Tibial nerve (tissue), 4 donors: ENCODE measurements at regions not wholly inside any gene's neighbourhood (a gene's known extent, or its start where the extent isn't known, plus 50 kb on each side); places are given as distances from the start of the nearest gene placed in this dataset.

ENCODE experiments used
- DNase-seq, 2 donors: peaks; one replicate each; pipeline ENCODE4 v3.0.0-alpha.2; 2019; ENCODE audit warnings: low spot score in 2 of 2
- H3K27ac ChIP-seq, 4 donors: fragments of 200-600 bp; sonication (generic) in 3 of 4; one replicate each; pipeline ENCODE4 v1.5.1; 2017 to 2019; ENCODE audit warnings: mild to moderate bottlenecking in 1 of 4
- H3K27me3 ChIP-seq, 2 donors: fragments of 200-600 bp; sonication (generic) in 1 of 2; one replicate each; pipeline versions ENCODE4 v1.5.1 to v1.6.0; 2017 to 2019
- H3K36me3 ChIP-seq, 3 donors: fragments of 200-600 bp; sonication (generic); one replicate each; pipeline ENCODE4 v1.5.1; 2018 to 2019
- H3K4me1 ChIP-seq, 4 donors: fragments of 200-600 bp; sonication (generic) in 3 of 4; one replicate each; pipeline ENCODE4 v1.5.1; 2017 to 2019
- H3K4me3 ChIP-seq, 4 donors: fragments of 200-600 bp; sonication (generic) in 3 of 4; one replicate each; pipeline ENCODE4 v1.5.1; 2017 to 2019; ENCODE audit warnings: mild to moderate bottlenecking in 1 of 4, moderate library complexity in 1 of 4
- H3K9me3 ChIP-seq, 4 donors: fragments of 200-600 bp; sonication (generic) in 3 of 4; one replicate each; pipeline ENCODE4 v1.5.1; 2017 to 2019
- CTCF ChIP-seq, 5 experiments: fragments of 200-600 bp in 3 of 5; fragments of 450-650 bp in 2 of 5; sonication (generic) in 3 of 5; IDR thresholded peaks; one replicate each; pipeline ENCODE4 v1.5.1; 2016 to 2019; ENCODE audit warnings: antibody characterized with exemption in 5 of 5, mild to moderate bottlenecking in 3 of 5, moderate library complexity in 2 of 5
- EP300 ChIP-seq, 2 donors: sonication (generic); formaldehyde crosslinking; IDR thresholded peaks; one replicate each; pipeline ENCODE4 v1.6.1; 2017; ENCODE audit warnings: antibody characterized with exemption in 2 of 2, mild to moderate bottlenecking in 1 of 2
- POLR2A ChIP-seq, 2 donors: fragments of 450-650 bp; IDR thresholded peaks; one replicate each; pipeline ENCODE4 v1.6.1; 2017; ENCODE audit warnings: antibody characterized with exemption in 2 of 2, mild to moderate bottlenecking in 2 of 2, moderate library complexity in 2 of 2
- WGBS, 2 donors: methylation state at CpG; one replicate each; pipeline ENCODE4 v1.1.5; 2018; 5-methylcytosine and 5-hydroxymethylcytosine counted together

DNA sequence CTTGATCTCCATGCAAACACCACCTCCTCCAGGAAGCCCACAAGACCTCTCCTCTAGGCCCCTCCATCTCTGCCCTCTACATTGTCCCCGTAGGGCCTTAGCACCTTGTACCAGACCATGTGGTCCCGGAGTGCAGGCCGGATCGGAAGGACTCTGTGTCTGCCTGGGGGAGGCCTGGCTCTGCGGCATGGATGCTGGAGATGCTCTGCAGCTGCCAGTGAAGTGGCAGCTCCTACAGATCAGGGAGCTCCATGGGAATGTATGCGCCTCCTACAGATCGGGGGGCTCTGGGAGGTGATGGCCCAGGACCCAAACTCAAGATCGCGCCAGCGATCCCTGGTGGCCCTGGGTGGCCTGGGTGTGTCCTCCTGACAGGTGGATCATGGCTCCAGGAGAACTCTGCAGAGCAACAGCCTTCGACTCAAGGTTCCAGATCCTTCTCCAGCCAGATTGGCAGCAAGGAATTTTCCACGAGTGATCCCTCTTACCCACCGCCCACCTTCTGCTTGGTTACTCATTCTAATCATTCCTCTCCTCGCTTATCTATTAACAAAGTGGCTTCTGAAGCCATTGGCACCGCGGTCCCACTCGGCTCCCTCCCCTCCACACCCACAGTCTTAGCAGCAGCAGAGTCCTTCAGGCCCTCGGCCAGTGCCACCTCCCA lies 67.3 kb downstream of the ADRA2C start:
- TF ChIP-seq CTCF (IDR thresholded peaks at IDR 0.05) (no peak), POLR2A (IDR thresholded peaks at IDR 0.05) (no peak), EP300 (IDR thresholded peaks at IDR 0.05) (no peak)
- Histone ChIP-seq H3K4me3 (no peak overlapping the region), H3K27ac (no peak overlapping the region), H3K27me3 (peaks cover 0 to 30% of the 10 kb centered on the region in 2 donors), H3K4me1 (no peaks in the 10 kb centered on the region), H3K9me3 (peaks cover 0 to 11% (median 0%) of the 10 kb centered on the region in 4 donors), H3K36me3 (no peaks in the 10 kb centered on the region)
- WGBS, 2 donors, result 85 to 86% methylated on average over 17 to 18 of the region's 18 CpGs
- DNase-seq, result no peak

DNA sequence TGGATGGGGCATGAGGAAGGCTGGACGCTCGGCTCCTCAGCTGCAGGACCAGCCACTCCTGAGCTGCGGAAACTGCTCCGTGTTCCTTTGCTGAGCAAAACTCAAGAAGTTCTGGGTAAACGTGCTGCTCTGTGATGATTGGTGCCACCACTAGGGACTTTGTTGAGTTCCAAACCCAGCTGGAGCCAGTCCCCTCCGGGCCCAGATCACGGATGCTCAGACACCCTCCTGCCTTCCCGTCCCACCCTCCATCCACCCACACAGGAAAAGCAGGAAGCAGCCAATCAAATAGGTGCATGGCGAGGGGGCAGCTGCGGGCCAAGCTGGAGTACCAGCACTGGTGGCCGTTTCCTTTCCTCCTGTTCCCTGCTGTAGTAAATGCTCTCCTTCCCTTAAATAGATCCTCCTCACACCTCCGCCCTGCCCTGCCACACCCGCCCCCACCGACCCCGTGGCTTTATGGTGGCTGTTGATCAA lies 68.0 kb downstream of the ADRA2C start:
- Histone ChIP-seq H3K9me3 (peaks cover 0 to 14% (median 0%) of the 10 kb centered on the region in 4 donors), H3K4me3 (no peak overlapping the region), H3K27ac (no peak overlapping the region), H3K36me3 (no peaks in the 10 kb centered on the region), H3K4me1 (no peaks in the 10 kb centered on the region), H3K27me3 (peaks cover 0 to 30% of the 10 kb centered on the region in 2 donors)
- WGBS, 2 donors, result 16 to 21% methylated on average over 14 to 15 of the region's 15 CpGs
- no peak for TF ChIP-seq POLR2A (IDR thresholded peaks at IDR 0.05)
- TF ChIP-seq CTCF (IDR thresholded peaks at IDR 0.05), result no peak
- no peak for TF ChIP-seq EP300 (IDR thresholded peaks at IDR 0.05)
- no peak for DNase-seq

GRCh38 chr4:3834663-3835521 lies 68.7 kb downstream of the ADRA2C start:
- Histone ChIP-seq H3K4me3 (no peak overlapping the region), H3K27me3 (peaks cover 0 to 30% of the 10 kb centered on the region in 2 donors), H3K27ac (no peak overlapping the region), H3K9me3 (peaks cover 0 to 14% (median 0%) of the 10 kb centered on the region in 4 donors), H3K36me3 (no peaks in the 10 kb centered on the region), H3K4me1 (no peaks in the 10 kb centered on the region)
- 38 to 46% methylated on average over 18 of the region's 18 CpGs for WGBS, 2 donors
- no peak for DNase-seq
- no peak for TF ChIP-seq EP300 (IDR thresholded peaks at IDR 0.05)
- no peak for TF ChIP-seq POLR2A (IDR thresholded peaks at IDR 0.05)
- TF ChIP-seq CTCF (IDR thresholded peaks at IDR 0.05), result no peak

DNA sequence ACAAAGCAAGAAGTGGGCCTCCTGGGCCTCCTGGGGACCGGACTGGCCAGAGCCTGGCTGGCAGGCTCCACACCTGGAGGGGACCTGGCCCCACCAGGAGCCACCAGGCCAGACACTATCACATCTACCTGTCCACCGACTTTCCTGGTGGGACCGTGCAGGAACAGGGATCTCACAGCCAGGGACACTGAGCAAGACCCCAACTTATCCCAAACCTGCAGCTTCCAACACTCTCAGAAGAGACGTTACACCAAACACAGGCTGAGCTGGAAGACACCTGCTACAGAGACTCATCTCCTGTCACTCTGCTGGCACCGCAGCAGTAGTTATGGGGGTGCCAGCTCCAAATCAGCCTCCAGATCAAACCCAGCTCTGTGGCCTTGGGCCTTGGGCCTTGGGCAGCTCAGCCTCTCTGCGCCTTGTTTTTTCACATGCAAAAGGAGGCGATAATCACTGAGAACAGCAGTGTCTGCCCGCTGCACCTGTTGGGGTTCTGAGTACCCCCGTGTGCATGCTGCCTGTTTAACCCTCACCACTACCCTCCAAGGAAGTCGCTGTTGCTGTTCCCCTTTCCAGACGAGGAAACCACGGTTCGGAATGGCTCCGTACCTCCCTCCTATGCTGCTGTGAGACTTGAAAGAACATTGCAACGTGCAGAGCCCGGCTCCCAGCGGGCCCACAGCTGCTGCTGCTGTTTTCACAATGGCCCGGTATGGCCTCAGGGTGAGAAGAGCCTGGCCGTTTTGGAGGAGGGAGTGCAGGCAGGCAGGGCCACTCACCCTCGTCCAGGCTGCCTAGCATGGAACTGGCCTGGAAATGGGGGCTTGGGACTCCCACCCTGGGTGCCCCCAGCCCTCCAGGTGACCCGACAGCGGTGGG lies 69.6 kb downstream of the ADRA2C start:
- H3K4me3 ChIP-seq, result no peak overlapping the region
- WGBS, 2 donors, result 39 to 47% methylated on average over 20 to 22 of the region's 22 CpGs
- H3K9me3 ChIP-seq, result peaks cover 0 to 17% (median 0%) of the 10 kb centered on the region in 4 donors
- no peak for TF ChIP-seq CTCF (IDR thresholded peaks at IDR 0.05)
- H3K4me1 ChIP-seq, result no peaks in the 10 kb centered on the region
- DNase-seq, result no peak
- peaks cover 0 to 30% of the 10 kb centered on the region in 2 donors for H3K27me3 ChIP-seq
- H3K27ac ChIP-seq, result no peak overlapping the region
- no peaks in the 10 kb centered on the region for H3K36me3 ChIP-seq
